B cell (primary cell): ENCODE measurements at regions not wholly inside any gene's neighbourhood (a gene's known extent, or its start where the extent isn't known, plus 50 kb on each side); places are given as distances from the start of the nearest gene placed in this dataset.

ENCODE experiments used
- ATAC-seq: fragments of 200-7000 bp; cut with Tn5 transposase; one replicate; pipeline ENCODE4 v1.10.0; 2021; ENCODE audit warnings: low read depth, mild to moderate bottlenecking, moderate number of reproducible peaks, moderate library complexity
- CTCF ChIA-PET: fragments of 350-600 bp; sonication (Branson Sonifier 250); formaldehyde crosslinking; loops from one replicate; lab custom pipeline; 2021; ENCODE audit warnings: antibody characterized with exemption, inconsistent platforms; lab: Charles Lee
- POLR2A ChIA-PET: fragments of 350-600 bp; sonication (Branson Sonifier 250); formaldehyde crosslinking; loops from one replicate; lab custom pipeline; 2021; ENCODE audit warnings: antibody characterized with exemption; lab: Charles Lee
- DNase-seq: peaks from one replicate; pipeline ENCODE4 v3.0.0; 2013
- H2AFZ ChIP-seq: 2 replicates; pipeline ENCODE4 v1.6.1; 2012; ENCODE audit warnings: mild to moderate bottlenecking, low read depth, low read length; ENCODE audit not compliant: insufficient read depth, poor library complexity, severe bottlenecking
- H3K27ac ChIP-seq, 2 donors: 1 replicate in 1 of 2; 2 replicates in 1 of 2; pipeline ENCODE4 v1.5.1; 2012 to 2013; ENCODE audit warnings: low read length in 2 of 2, mild to moderate bottlenecking in 2 of 2, moderate library complexity in 1 of 2
- H3K27me3 ChIP-seq, 4 experiments: fragments of 200-600 bp in 1 of 4; sonication (generic) in 1 of 4; replicated peaks in 1 of 4; 1 replicate in 2 of 4; 2 replicates in 2 of 4; pipeline versions ENCODE4 v1.6.1 to v1.7.0; 2013 to 2016; ENCODE audit warnings: low read length in 3 of 4, mild to moderate bottlenecking in 2 of 4, mixed read lengths in 1 of 4, moderate library complexity in 1 of 4; ENCODE audit not compliant: insufficient read depth in 4 of 4, control insufficient read depth in 3 of 4; ENCODE audit errors: control extremely low read depth in 1 of 4
- H3K36me3 ChIP-seq, 2 experiments: replicated peaks in 1 of 2; 1 replicate in 1 of 2; 2 replicates in 1 of 2; pipeline versions ENCODE4 v1.6.1 to v1.7.1; 2013; ENCODE audit warnings: low read length in 1 of 2; ENCODE audit not compliant: insufficient read depth in 2 of 2, control insufficient read depth in 1 of 2; ENCODE audit errors: control extremely low read depth in 1 of 2, extremely low read depth in 1 of 2
- H3K4me1 ChIP-seq, 2 donors: fragments of 200-600 bp in 1 of 2; sonication (generic) in 1 of 2; 1 replicate in 1 of 2; 2 replicates in 1 of 2; pipeline versions ENCODE4 v1.5.1 to v1.6.1; 2013 to 2017; ENCODE audit warnings: low read length in 2 of 2; ENCODE audit not compliant: control insufficient read depth in 2 of 2, insufficient read depth in 2 of 2
- H3K4me2 ChIP-seq: replicated peaks from 2 replicates; pipeline ENCODE3; 2012; ENCODE audit warnings: mild to moderate bottlenecking, low read depth, low read length; ENCODE audit not compliant: poor library complexity, severe bottlenecking
- H3K4me3 ChIP-seq, 5 experiments: fragments of 200-600 bp in 1 of 5; sonication (generic) in 1 of 5; 1 replicate in 3 of 5; 2 replicates in 2 of 5; pipeline versions ENCODE4 v1.5.1 to v1.7.0; 2011 to 2016; ENCODE audit warnings: low read length in 4 of 5, mild to moderate bottlenecking in 4 of 5, low read depth in 2 of 5, control low read depth in 1 of 5, moderate library complexity in 1 of 5; ENCODE audit not compliant: insufficient read depth in 1 of 5; ENCODE audit errors: control extremely low read depth in 1 of 5, extremely low read depth in 1 of 5
- H3K79me2 ChIP-seq: fragments of 200-600 bp; sonication (generic); one replicate; pipeline ENCODE4 v1.6.0; 2016; ENCODE audit warnings: low read length; ENCODE audit not compliant: control insufficient read depth, insufficient read depth
- H3K9ac ChIP-seq: fragments of 200-600 bp; sonication (generic); 2 replicates; pipeline ENCODE4 v1.6.1; 2017; ENCODE audit warnings: mild to moderate bottlenecking, low read length, moderate library complexity
- H3K9me3 ChIP-seq, 3 donors: one replicate each; pipeline versions ENCODE4 v1.6.1 to v1.7.1; 2013; ENCODE audit warnings: low read length in 2 of 3; ENCODE audit not compliant: control insufficient read depth in 2 of 3, insufficient read depth in 1 of 3; ENCODE audit errors: control extremely low read depth in 1 of 3
- H4K20me1 ChIP-seq: 2 replicates; pipeline ENCODE4 v1.6.0; 2012; ENCODE audit warnings: mild to moderate bottlenecking, low read length; ENCODE audit not compliant: insufficient read depth, control insufficient read depth, poor library complexity, severe bottlenecking
- H3K27ac Mint-ChIP-seq: one replicate; pipeline ENCODE4 v1.8.0; 2021; ENCODE audit warnings: mixed read lengths
- H3K27me3 Mint-ChIP-seq: one replicate; pipeline ENCODE4 v1.8.0; 2021; ENCODE audit warnings: mixed read lengths
- H3K4me1 Mint-ChIP-seq: one replicate; pipeline ENCODE4 v1.8.0; 2021; ENCODE audit warnings: mixed read lengths
- H3K4me3 Mint-ChIP-seq: one replicate; pipeline ENCODE4 v1.8.0; 2021; ENCODE audit warnings: mixed read lengths
- H3K9me3 Mint-ChIP-seq: one replicate; pipeline ENCODE4 v1.8.0; 2022; ENCODE audit warnings: mixed read lengths; ENCODE audit not compliant: insufficient read depth
- CTCF ChIP-seq: fragments of 200-600 bp; IDR thresholded peaks from one replicate; pipeline ENCODE4 v1.8.0; 2022; ENCODE audit warnings: antibody characterized with exemption, mild to moderate bottlenecking
- EZH2 ChIP-seq: IDR thresholded peaks from 2 replicates; pipeline ENCODE4 v1.6.1; 2012; ENCODE audit warnings: borderline replicate concordance, low read depth, mild to moderate bottlenecking, moderate library complexity, low read length; ENCODE audit not compliant: insufficient read depth, poor library complexity, severe bottlenecking
- WGBS: methylation state at CpG from one replicate; pipeline ENCODE4 v1.1.5; 2013; ENCODE audit warnings: missing lambda C conversion rate; ENCODE audit not compliant: insufficient coverage; 5-methylcytosine and 5-hydroxymethylcytosine counted together
- intact Hi-C: fragments of 100-400 bp; cut with micrococcal nuclease; formaldehyde crosslinking; loops from one replicate; pipeline ENCODE4 v1.10.0; 2022

GRCh38 chr11:37613031-37613430 lies 1015.0 kb upstream of the RAG2 start:
- ATAC-seq (no peak), DNase-seq (no peak)
- Histone ChIP-seq H4K20me1 (no peaks in the 10 kb centered on the region), H3K9me3 (no peaks in the 10 kb centered on the region), H3K4me3 (no peak overlapping the region), H3K4me2 (no peak overlapping the region), H3K9ac (no peak overlapping the region), H3K27ac (no peak overlapping the region), H3K36me3 (no peaks in the 10 kb centered on the region), H3K27me3 (no peaks in the 10 kb centered on the region), H3K79me2 (no peaks in the 10 kb centered on the region), H2AFZ (no peak overlapping the region), H3K4me1 (no peaks in the 10 kb centered on the region)
- H3K9me3 Mint-ChIP-seq: peaks cover 2% of the 10 kb centered on the region
- no peak overlapping the region for H3K4me3 Mint-ChIP-seq
- ChIA-PET POLR2A (no interaction called here), CTCF (no interaction called here)
- TF ChIP-seq EZH2: no peak
- no peak for TF ChIP-seq CTCF
- no peaks in the 10 kb centered on the region for H3K27me3 Mint-ChIP-seq
- no peaks in the 10 kb centered on the region for H3K4me1 Mint-ChIP-seq
- no peak overlapping the region for H3K27ac Mint-ChIP-seq
- intact Hi-C loops: no loop called here
- WGBS: no CpG with 5 or more reads among the region's 1 CpG

- no peak for TF ChIP-seq EZH2
- TF ChIP-seq CTCF: no peak
- ATAC-seq (no peak), DNase-seq (no peak)
- Histone ChIP-seq H3K9me3 (no peaks in the 10 kb centered on the region), H3K4me3 (no peak overlapping the region), H3K4me1 (no peaks in the 10 kb centered on the region), H4K20me1 (no peaks in the 10 kb centered on the region), H2AFZ (no peak overlapping the region), H3K9ac (no peak overlapping the region), H3K79me2 (no peaks in the 10 kb centered on the region), H3K36me3 (no peaks in the 10 kb centered on the region), H3K4me2 (no peak overlapping the region), H3K27me3 (no peaks in the 10 kb centered on the region), H3K27ac (no peak overlapping the region)
- WGBS: 78% methylated on average over 2 of the region's 4 CpGs
- Mint-ChIP-seq H3K4me3 (no peak overlapping the region), H3K4me1 (no peaks in the 10 kb centered on the region), H3K9me3 (peaks cover 2% of the 10 kb centered on the region), H3K27me3 (no peaks in the 10 kb centered on the region), H3K27ac (no peak overlapping the region)
- POLR2A ChIA-PET: no interaction called here
- intact Hi-C loops: no loop called here
- CTCF ChIA-PET: no interaction called here
These were observed 1014.1 kb upstream of the RAG2 start for GRCh38 chr11:37612146-37612545.
